ENCODE measurements at regions not wholly inside any gene's neighbourhood (a gene's known extent, or its start where the extent isn't known, plus 50 kb on each side); places are given as distances from the start of the nearest gene placed in this dataset.
"Not testable (repeated sequence)": the region's sequence is repeated elsewhere in the genome, so short reads cannot be mapped to it uniquely, and the experiment has no call there.

DNA sequence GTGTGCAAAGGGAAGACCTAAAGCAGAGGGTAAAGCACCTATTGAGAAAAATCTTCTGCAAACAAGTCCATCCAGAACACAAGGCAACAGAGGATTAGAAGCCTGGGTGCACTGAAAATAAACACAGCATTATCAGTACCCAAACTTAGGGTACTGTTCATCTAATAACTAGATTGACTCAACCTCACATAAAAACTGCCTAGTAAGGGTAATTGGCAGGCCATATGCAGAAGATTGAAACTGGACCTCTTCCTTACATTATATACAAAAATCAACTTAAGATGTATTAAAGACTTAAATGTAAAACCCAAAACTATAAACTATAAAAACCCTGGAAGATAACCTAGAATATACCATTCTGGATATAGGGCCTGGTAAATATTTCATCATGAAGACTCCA, 91.2 kb upstream of the SIRPG start:
- intact Hi-C loops (cut with micrococcal nuclease): no loop called here
- H3K27me3 ChIP-seq (ENCODE audit: low read depth): peaks cover 30% of the 10 kb centered on the region
- H3K4me3 ChIP-seq: no peak overlapping the region
- DNase-seq: no peak
- no peaks in the 10 kb centered on the region for H3K36me3 ChIP-seq
- no peak overlapping the region for H3K27ac ChIP-seq (replicated peaks)
- H3K4me1 ChIP-seq: no peaks in the 10 kb centered on the region
- TF ChIP-seq, protein P1, sequence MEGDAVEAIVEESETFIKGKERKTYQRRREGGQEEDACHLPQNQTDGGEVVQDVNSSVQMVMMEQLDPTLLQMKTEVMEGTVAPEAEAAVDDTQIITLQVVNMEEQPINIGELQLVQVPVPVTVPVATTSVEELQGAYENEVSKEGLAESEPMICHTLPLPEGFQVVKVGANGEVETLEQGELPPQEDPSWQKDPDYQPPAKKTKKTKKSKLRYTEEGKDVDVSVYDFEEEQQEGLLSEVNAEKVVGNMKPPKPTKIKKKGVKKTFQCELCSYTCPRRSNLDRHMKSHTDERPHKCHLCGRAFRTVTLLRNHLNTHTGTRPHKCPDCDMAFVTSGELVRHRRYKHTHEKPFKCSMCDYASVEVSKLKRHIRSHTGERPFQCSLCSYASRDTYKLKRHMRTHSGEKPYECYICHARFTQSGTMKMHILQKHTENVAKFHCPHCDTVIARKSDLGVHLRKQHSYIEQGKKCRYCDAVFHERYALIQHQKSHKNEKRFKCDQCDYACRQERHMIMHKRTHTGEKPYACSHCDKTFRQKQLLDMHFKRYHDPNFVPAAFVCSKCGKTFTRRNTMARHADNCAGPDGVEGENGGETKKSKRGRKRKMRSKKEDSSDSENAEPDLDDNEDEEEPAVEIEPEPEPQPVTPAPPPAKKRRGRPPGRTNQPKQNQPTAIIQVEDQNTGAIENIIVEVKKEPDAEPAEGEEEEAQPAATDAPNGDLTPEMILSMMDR (IDR thresholded peaks at IDR 0.05; ENCODE audit: borderline replicate concordance): no peak
- peaks cover 3% of the 10 kb centered on the region for H3K9me3 ChIP-seq (replicated peaks)

DNA sequence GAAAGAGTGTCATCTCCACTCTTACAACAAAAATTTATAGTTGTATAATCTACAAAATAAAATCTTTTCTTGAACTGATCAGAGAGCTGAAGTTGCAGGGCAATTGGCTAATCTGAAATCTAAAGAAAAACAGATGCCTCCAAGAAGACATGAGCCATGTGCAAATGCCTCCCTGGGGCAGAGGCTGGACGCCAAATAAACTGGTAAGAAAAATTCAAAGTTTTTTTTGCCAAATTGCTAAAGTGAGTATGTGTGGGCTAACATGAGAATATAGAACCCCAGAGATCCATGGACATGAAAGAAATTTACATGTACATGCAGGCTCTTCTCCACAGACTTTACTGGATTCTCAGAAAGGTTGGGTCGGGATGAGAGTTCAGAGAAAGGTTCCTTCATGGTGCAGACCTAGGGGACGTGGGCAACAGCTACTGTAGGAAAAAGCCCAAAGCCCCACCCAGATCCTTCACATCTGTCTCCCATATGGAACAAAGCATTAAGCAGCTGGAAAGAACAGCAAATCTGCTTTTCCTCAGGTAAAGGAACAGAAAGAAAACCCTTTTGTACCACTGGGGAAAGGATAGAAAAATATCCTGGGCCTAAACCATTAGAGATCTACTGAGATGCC, 90.5 kb upstream of the SIRPG start:
- intact Hi-C loops (cut with micrococcal nuclease): no loop called here
- Histone ChIP-seq H3K27me3 (ENCODE audit: low read depth) (peaks cover 30% of the 10 kb centered on the region), H3K4me3 (no peak overlapping the region), H3K9me3 (replicated peaks) (peaks cover 3% of the 10 kb centered on the region), H3K36me3 (no peaks in the 10 kb centered on the region), H3K27ac (replicated peaks) (no peak overlapping the region), H3K4me1 (no peaks in the 10 kb centered on the region)
- TF ChIP-seq, protein P1 (IDR thresholded peaks at IDR 0.05; ENCODE audit: borderline replicate concordance): no peak
- no peak for DNase-seq

DNA sequence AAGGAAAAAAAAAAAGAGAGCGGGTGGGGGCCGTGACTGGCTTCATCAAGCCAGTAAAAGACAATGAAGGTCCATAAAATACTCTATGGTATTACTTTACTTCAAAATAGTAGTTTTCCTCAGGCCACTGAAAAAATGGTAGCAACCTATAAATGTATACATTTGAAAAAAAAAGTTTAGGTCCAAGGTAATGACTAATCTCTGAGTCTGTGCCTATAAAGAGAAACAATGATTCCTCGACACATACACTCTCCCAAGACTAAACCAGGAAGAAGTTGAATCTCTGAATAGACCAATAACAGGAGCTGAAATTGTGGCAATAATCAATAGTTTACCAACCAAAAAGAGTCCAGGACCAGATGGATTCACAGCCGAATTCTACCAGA, 84.5 kb upstream of the SIRPG start:
- peaks cover 35% of the 10 kb centered on the region for H3K27me3 ChIP-seq (ENCODE audit: low read depth)
- intact Hi-C loops (cut with micrococcal nuclease); DNase-seq; H3K4me3 ChIP-seq; H3K27ac ChIP-seq (replicated peaks); H3K36me3 ChIP-seq; H3K9me3 ChIP-seq (replicated peaks); H3K4me1 ChIP-seq: not testable (repeated sequence)

DNA sequence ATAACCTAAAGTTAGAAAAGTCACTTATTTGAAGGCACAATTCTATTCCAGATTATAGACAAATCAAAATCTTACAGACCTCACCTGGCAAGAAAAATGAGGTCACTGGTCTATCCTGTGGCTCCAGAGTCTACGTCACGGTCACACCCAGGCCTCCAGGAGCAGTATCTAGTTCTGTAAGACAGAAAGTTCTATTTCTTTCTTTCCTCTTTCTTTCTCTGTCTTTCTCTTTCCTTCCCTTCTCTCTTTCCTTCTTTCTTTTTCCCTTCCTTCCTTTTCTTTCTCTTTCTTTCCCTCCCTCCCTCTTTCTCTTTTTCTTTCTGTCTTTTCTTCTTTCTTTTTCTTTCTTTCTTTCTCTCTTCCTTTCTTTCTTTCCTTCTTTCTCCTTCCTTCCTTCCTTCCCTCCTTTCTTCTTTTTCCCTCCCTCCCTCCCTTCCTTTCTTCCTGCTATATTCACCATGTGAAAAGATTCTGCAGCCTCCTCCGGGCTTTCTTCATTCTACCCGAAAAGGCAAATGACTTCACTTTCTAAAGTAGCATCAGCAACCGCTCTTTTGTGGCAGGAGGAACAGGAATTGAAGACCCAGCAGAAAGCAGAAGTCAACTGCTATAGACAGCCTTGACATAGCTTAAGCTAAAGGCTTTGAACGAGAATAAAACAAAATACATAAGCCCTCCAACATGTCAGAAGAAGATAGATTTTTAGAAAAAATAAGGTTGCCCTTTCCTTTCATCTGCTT, 83.9 kb upstream of the SIRPG start:
- Histone ChIP-seq H3K4me3 (no peak overlapping the region), H3K4me1 (no peaks in the 10 kb centered on the region), H3K27ac (replicated peaks) (no peak overlapping the region), H3K9me3 (replicated peaks) (no peaks in the 10 kb centered on the region), H3K27me3 (ENCODE audit: low read depth) (peaks cover 41% of the 10 kb centered on the region), H3K36me3 (no peaks in the 10 kb centered on the region)
- DNase-seq: no peak
- intact Hi-C loops (cut with micrococcal nuclease): no loop called here
- TF ChIP-seq, protein P1 (IDR thresholded peaks at IDR 0.05; ENCODE audit: borderline replicate concordance): no peak

DNA sequence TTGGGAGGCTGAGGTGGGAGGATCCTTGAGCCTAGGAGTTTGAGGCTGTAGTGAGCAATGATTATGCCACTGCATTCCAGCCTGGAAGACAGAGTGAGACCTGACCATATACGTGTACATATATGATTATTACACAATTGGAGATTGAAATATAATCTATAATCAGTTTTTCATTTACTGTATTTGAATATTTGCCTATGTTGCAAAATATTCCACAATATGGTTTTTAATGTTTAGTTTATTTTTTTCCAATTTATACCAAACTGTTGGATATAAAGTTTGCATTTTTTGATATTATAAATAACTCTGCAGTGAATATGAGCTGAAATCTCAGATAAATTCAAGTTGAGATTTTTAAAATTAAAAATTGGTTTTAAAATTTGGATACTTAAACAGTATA, 79.6 kb upstream of the SIRPG start:
- Histone ChIP-seq H3K9me3 (replicated peaks) (no peaks in the 10 kb centered on the region), H3K27me3 (ENCODE audit: low read depth) (peaks cover 46% of the 10 kb centered on the region), H3K36me3 (no peaks in the 10 kb centered on the region), H3K4me1 (no peaks in the 10 kb centered on the region), H3K4me3 (no peak overlapping the region), H3K27ac (replicated peaks) (no peak overlapping the region)
- intact Hi-C loops (cut with micrococcal nuclease): no loop called here
- no peak for DNase-seq
- TF ChIP-seq, protein P1 (IDR thresholded peaks at IDR 0.05; ENCODE audit: borderline replicate concordance): no peak

DNA sequence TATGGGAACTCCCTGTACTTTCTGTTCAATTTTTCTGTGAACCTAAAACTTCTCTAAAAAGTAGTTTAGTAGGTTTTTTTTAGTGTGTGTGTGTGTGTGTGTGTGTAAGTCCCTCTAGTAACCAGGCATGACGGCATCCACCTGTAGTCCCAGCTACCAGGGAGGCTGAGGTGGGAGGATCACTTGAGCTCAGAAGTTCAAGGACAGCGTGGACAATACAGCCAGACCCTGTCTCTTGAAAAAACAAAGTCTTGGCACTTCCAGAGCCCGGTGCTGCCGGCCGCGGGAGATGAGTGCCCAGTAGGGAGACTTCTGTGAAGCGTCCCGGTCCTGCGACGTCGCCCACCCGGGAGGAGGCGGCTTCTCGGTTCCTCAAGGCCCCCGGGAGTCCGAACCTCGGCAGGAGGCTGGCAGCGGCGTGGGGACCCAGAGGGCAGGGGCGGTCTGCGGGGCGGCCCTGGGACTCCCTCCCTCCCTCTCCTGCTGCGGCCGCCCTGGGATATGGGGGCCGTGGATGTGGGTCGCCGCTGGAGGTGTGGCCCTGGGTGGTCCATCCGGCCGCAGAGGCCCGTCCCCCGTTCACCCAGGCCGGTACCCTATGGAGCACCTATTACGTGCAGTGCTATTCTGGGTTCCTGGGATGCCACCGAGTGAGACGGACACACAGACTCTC, 78.0 kb upstream of the SIRPG start:
- H3K27ac ChIP-seq (replicated peaks): no peak overlapping the region

More for the DNA sequence above, 78.0 kb upstream of the SIRPG start:
- Histone ChIP-seq H3K4me1 (no peaks in the 10 kb centered on the region), H3K27me3 (ENCODE audit: low read depth) (peaks cover 49% of the 10 kb centered on the region), H3K36me3 (no peaks in the 10 kb centered on the region), H3K9me3 (replicated peaks) (no peaks in the 10 kb centered on the region), H3K4me3 (no peak overlapping the region)
- TF ChIP-seq, protein P1 (IDR thresholded peaks at IDR 0.05; ENCODE audit: borderline replicate concordance): no peak
- DNase-seq: no peak
- intact Hi-C loops (cut with micrococcal nuclease): no loop called here
